Glutamatergic neuron (in vitro differentiated cells): ENCODE measurements at regions not wholly inside any gene's neighbourhood (a gene's known extent, or its start where the extent isn't known, plus 50 kb on each side); places are given as distances from the start of the nearest gene placed in this dataset.
"Not testable (repeated sequence)": the region's sequence is repeated elsewhere in the genome, so short reads cannot be mapped to it uniquely, and the experiment has no call there.

Experiments
- DNase-seq: peaks from one replicate; pipeline ENCODE4 v3.0.0; 2022
- H3K27ac Mint-ChIP-seq: one replicate; pipeline ENCODE4 v1.8.0; 2020; ENCODE audit warnings: mild to moderate bottlenecking, mixed read lengths, inconsistent platforms; ENCODE audit not compliant: unreplicated experiment
- H3K27me3 Mint-ChIP-seq: one replicate; pipeline ENCODE4 v1.8.0; 2020; ENCODE audit warnings: mild to moderate bottlenecking, moderate library complexity, mixed read lengths, inconsistent platforms; ENCODE audit not compliant: unreplicated experiment
- H3K36me3 Mint-ChIP-seq: one replicate; pipeline ENCODE4 v1.8.0; 2020; ENCODE audit warnings: mild to moderate bottlenecking, mixed read lengths, inconsistent platforms; ENCODE audit not compliant: unreplicated experiment
- H3K4me1 Mint-ChIP-seq: one replicate; pipeline ENCODE4 v1.8.0; 2020; ENCODE audit warnings: mild to moderate bottlenecking, low read depth, mixed read lengths, inconsistent platforms; ENCODE audit not compliant: unreplicated experiment
- H3K4me3 Mint-ChIP-seq: one replicate; pipeline ENCODE4 v1.8.0; 2020; ENCODE audit warnings: mild to moderate bottlenecking, mixed read lengths, inconsistent platforms; ENCODE audit not compliant: unreplicated experiment
- H3K9me3 Mint-ChIP-seq: one replicate; pipeline ENCODE4 v1.8.0; 2020; ENCODE audit warnings: mild to moderate bottlenecking, moderate library complexity, mixed read lengths, inconsistent platforms; ENCODE audit not compliant: unreplicated experiment
- TF ChIP-seq, protein P1 (sequence below): fragments of 200-600 bp; sonication (generic); IDR thresholded peaks from one replicate; pipeline ENCODE4 v1.5.0; 2021; ENCODE audit not compliant: partially characterized antibody, unreplicated experiment

DNA sequence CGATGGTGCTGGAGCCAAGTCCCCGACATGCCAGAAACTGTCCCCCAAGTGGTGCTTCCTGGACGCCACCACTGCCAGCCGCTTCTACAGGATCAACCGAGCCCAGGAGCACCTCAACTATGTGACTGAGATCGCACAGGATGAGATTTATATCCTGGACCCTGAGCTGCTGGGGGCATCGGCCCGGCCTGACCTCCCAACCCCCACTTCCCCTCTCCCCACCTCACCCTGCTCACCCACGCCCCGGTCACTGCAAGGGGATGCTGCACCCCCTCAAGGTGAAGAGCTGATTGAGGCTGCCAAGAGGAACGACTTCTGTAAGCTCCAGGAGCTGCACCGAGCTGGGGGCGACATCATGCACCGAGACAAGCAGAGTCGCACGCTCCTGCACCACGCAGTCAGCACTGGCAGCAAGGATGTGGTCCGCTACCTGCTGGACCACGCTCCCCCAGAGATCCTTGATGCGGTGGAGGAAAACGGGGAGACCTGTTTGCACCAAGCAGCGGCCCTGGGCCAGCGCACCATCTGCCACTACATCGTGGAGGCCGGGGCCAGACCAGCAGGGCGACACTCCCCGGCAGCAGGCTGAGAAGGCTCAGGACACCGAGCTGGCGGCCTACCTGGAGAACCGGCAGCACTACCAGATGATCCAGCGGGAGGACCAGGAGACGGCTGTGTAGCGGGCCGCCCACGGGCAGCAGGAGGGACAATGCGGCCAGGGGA, 91.0 kb downstream of the LACC1 start:
- H3K4me1 Mint-ChIP-seq, DNase-seq, H3K27ac Mint-ChIP-seq, H3K36me3 Mint-ChIP-seq, H3K9me3 Mint-ChIP-seq, H3K4me3 Mint-ChIP-seq, H3K27me3 Mint-ChIP-seq: not testable (repeated sequence)

GRCh38 chr13:43971324-43971723, 91.6 kb downstream of the LACC1 start:
- not testable (repeated sequence) for DNase-seq, H3K36me3 Mint-ChIP-seq, H3K4me3 Mint-ChIP-seq

GRCh38 chr13:43977911-43978310, 98.2 kb downstream of the LACC1 start:
- Mint-ChIP-seq H3K9me3 (no peaks in the 10 kb centered on the region), H3K27ac (no peak overlapping the region), H3K4me3 (no peak overlapping the region), H3K4me1 (no peaks in the 10 kb centered on the region), H3K27me3 (peaks cover 4% of the 10 kb centered on the region), H3K36me3 (peaks cover 7% of the 10 kb centered on the region)
- no peak for DNase-seq
- TF ChIP-seq, protein P1, sequence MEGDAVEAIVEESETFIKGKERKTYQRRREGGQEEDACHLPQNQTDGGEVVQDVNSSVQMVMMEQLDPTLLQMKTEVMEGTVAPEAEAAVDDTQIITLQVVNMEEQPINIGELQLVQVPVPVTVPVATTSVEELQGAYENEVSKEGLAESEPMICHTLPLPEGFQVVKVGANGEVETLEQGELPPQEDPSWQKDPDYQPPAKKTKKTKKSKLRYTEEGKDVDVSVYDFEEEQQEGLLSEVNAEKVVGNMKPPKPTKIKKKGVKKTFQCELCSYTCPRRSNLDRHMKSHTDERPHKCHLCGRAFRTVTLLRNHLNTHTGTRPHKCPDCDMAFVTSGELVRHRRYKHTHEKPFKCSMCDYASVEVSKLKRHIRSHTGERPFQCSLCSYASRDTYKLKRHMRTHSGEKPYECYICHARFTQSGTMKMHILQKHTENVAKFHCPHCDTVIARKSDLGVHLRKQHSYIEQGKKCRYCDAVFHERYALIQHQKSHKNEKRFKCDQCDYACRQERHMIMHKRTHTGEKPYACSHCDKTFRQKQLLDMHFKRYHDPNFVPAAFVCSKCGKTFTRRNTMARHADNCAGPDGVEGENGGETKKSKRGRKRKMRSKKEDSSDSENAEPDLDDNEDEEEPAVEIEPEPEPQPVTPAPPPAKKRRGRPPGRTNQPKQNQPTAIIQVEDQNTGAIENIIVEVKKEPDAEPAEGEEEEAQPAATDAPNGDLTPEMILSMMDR = no peak

More at GRCh38 chr13:43971324-43971723, 91.6 kb downstream of the LACC1 start:
- not testable (repeated sequence) for H3K9me3 Mint-ChIP-seq, H3K27ac Mint-ChIP-seq, H3K4me1 Mint-ChIP-seq, H3K27me3 Mint-ChIP-seq

GRCh38 chr13:43978688-43979087, 99.0 kb downstream of the LACC1 start:
- Mint-ChIP-seq H3K27me3 (peaks cover 4% of the 10 kb centered on the region), H3K9me3 (no peaks in the 10 kb centered on the region), H3K27ac (no peak overlapping the region), H3K4me3 (no peak overlapping the region), H3K4me1 (peaks cover 5% of the 10 kb centered on the region), H3K36me3 (peaks cover 7% of the 10 kb centered on the region)
- no peak for DNase-seq
- TF ChIP-seq, protein P1 = no peak

DNA sequence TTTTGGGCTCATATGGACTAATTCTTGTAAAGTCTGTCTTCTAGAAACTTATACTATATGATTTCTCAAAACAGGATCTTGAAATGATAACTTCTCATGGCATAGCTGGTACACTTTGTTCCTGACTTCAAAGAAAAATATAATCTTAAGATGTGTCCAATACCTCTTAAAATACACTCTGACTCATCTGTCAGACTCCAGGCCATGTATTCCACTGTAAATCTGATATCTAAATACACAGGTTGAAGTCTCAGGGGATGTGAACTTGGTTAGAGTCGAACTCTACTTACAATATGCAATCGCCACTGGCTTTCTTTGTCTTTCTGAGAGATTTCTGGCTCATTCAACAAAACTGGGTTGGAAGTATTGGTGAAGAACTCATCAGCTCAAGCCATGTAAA, 99.8 kb downstream of the LACC1 start:
- TF ChIP-seq, protein P1 = no peak
- Mint-ChIP-seq H3K4me3 (no peak overlapping the region), H3K36me3 (peaks cover 7% of the 10 kb centered on the region), H3K27ac (no peak overlapping the region), H3K27me3 (peaks cover 4% of the 10 kb centered on the region), H3K4me1 (peaks cover 8% of the 10 kb centered on the region), H3K9me3 (peaks cover under 1% of the 10 kb centered on the region)
- DNase-seq = no peak

DNA sequence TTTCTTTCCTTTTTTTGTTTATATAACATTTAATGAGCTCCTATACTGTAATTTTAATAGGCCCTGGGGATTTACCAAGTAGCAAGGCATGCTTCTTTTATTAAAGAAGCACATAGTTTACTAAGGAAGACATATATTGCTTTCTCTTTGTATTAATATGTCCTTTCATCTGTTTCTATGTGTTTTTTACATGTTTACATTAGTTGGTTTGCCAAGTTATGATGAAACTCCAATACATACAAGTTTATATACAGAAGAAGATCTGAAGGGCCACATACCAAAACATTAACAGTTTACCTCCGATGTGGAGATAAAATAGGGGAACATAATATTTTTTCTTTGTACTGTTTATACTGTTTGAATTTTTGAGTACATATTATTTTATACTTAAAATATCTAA, 100.9 kb downstream of the LACC1 start:
- Mint-ChIP-seq H3K27me3 (peaks cover 4% of the 10 kb centered on the region), H3K4me1 (peaks cover 10% of the 10 kb centered on the region), H3K27ac (no peak overlapping the region), H3K36me3 (peaks cover 7% of the 10 kb centered on the region), H3K4me3 (no peak overlapping the region), H3K9me3 (peaks cover 2% of the 10 kb centered on the region)
- DNase-seq = no peak
- TF ChIP-seq, protein P1 = no peak
